Thoracic aorta (tissue), 2 donors: ENCODE measurements at regions not wholly inside any gene's neighbourhood (a gene's known extent, or its start where the extent isn't known, plus 50 kb on each side); places are given as distances from the start of the nearest gene placed in this dataset.
A peak's percentile ranks its signal among the peaks of the same experiment; 100 is the strongest.

Experiments
- ATAC-seq: fragments of 150-250 bp; one replicate; pipeline ENCODE4 v1.8.0; 2017; ENCODE audit warnings: low read depth; ENCODE audit not compliant: insufficient number of reproducible peaks, low FRiP score
- DNase-seq: peaks from one replicate; pipeline ENCODE4 v3.0.0-alpha.2; 2020; ENCODE audit warnings: low spot score
- H3K27ac ChIP-seq, 2 donors: fragments of 200-600 bp; sonication (generic); 1 replicate in 1 of 2; 2 replicates in 1 of 2; pipeline ENCODE4 v1.5.1; 2016; ENCODE audit warnings: mild to moderate bottlenecking in 2 of 2, moderate library complexity in 2 of 2
- H3K27me3 ChIP-seq: fragments of 200-600 bp; sonication (generic); replicated peaks from 2 replicates; pipeline ENCODE4 v1.6.0; 2016; ENCODE audit warnings: mild to moderate bottlenecking; ENCODE audit not compliant: insufficient read depth
- H3K36me3 ChIP-seq: fragments of 200-600 bp; sonication (generic); one replicate; pipeline ENCODE4 v1.5.1; 2016
- H3K4me1 ChIP-seq, 2 donors: fragments of 200-600 bp; sonication (generic); 1 replicate in 1 of 2; 2 replicates in 1 of 2; pipeline versions ENCODE4 v1.5.1 to v1.6.0; 2016; ENCODE audit warnings: low read depth in 2 of 2, mild to moderate bottlenecking in 1 of 2; ENCODE audit not compliant: control insufficient read depth in 1 of 2
- H3K4me3 ChIP-seq: fragments of 200-600 bp; sonication (generic); 2 replicates; pipeline ENCODE4 v1.5.1; 2016; ENCODE audit warnings: mild to moderate bottlenecking
- H3K9me3 ChIP-seq: fragments of 200-600 bp; sonication (generic); 2 replicates; pipeline ENCODE4 v1.5.1; 2016
- CTCF ChIP-seq: fragments of 200-600 bp; sonication (generic); IDR thresholded peaks from one replicate; pipeline ENCODE4 v1.5.1; 2019; ENCODE audit warnings: antibody characterized with exemption

- DNase-seq = no peak
- no peaks in the 10 kb centered on the region for H3K27me3 ChIP-seq
- H3K36me3 ChIP-seq = no peaks in the 10 kb centered on the region
- ATAC-seq = no peak
- H3K27ac ChIP-seq = no peak overlapping the region
- no peak for TF ChIP-seq CTCF
- H3K4me1 ChIP-seq = peaks cover 3 to 18% of the 10 kb centered on the region in 2 donors
- no peaks in the 10 kb centered on the region for H3K9me3 ChIP-seq
- H3K4me3 ChIP-seq = no peak overlapping the region
Observed at GRCh38 chr13:105785436-105785835, 750.0 kb downstream of the EFNB2 start.

GRCh38 chr13:105783261-105783660 is 752.2 kb downstream of the EFNB2 start:
- ATAC-seq = no peak
- H3K27ac ChIP-seq = no peak overlapping the region
- no peak for TF ChIP-seq CTCF

GRCh38 chr13:105778196-105778595 is 757.3 kb downstream of the EFNB2 start:
- Histone ChIP-seq H3K9me3 (no peaks in the 10 kb centered on the region), H3K27ac (no peak overlapping the region), H3K36me3 (no peaks in the 10 kb centered on the region), H3K4me1 (peaks cover 0 to 12% of the 10 kb centered on the region in 2 donors), H3K27me3 (no peaks in the 10 kb centered on the region), H3K4me3 (no peak overlapping the region)
- ATAC-seq = peak; percentile 69
- DNase-seq = no peak
- no peak for TF ChIP-seq CTCF

More at GRCh38 chr13:105783261-105783660, 752.2 kb downstream of the EFNB2 start:
- DNase-seq = no peak
- Histone ChIP-seq H3K27me3 (no peaks in the 10 kb centered on the region), H3K4me1 (peaks cover 3 to 23% of the 10 kb centered on the region in 2 donors), H3K36me3 (no peaks in the 10 kb centered on the region), H3K9me3 (no peaks in the 10 kb centered on the region), H3K4me3 (no peak overlapping the region)

GRCh38 chr13:105774739-105775460 is 760.6 kb downstream of the EFNB2 start:
- DNase-seq (no peak), ATAC-seq (no peak)
- no peaks in the 10 kb centered on the region for H3K36me3 ChIP-seq
- no peak overlapping the region for H3K27ac ChIP-seq
- H3K4me1 ChIP-seq = peaks cover 0 to 12% of the 10 kb centered on the region in 2 donors
- no peaks in the 10 kb centered on the region for H3K9me3 ChIP-seq
- TF ChIP-seq CTCF = no peak
- H3K4me3 ChIP-seq = no peak overlapping the region
- no peaks in the 10 kb centered on the region for H3K27me3 ChIP-seq

- TF ChIP-seq CTCF = no peak
- no peaks in the 10 kb centered on the region for H3K27me3 ChIP-seq
- H3K9me3 ChIP-seq = no peaks in the 10 kb centered on the region
- H3K36me3 ChIP-seq = no peaks in the 10 kb centered on the region
- no peak for DNase-seq
- H3K4me3 ChIP-seq = no peak overlapping the region
- ATAC-seq = no peak
- H3K27ac ChIP-seq = no peak overlapping the region
- H3K4me1 ChIP-seq = peaks cover 0 to 12% of the 10 kb centered on the region in 2 donors
Observed at GRCh38 chr13:105773863-105774538, 761.5 kb downstream of the EFNB2 start.
